ENCODE measurements at regions not wholly inside any gene's neighbourhood (a gene's known extent, or its start where the extent isn't known, plus 50 kb on each side); places are given as distances from the start of the nearest gene placed in this dataset.

- ChIA-PET CTCF (no interaction called here), POLR2A (no interaction called here)
- Histone ChIP-seq H3K9me3 (ENCODE audit: control insufficient read depth, insufficient read depth, low read depth, low read length) (0 out of 2 replicates have a peak, but pooled peaks cover 5% of the 10 kb centered on the region), H3K27ac (ENCODE audit: low read length) (no peak overlapping the region), H3K4me3 (ENCODE audit: low read depth in 2 of 2, low read length in 2 of 2) (no peak overlapping the region), H3K4me1 (ENCODE audit: control insufficient read depth, insufficient read depth, low read length) (no peaks in the 10 kb centered on the region), H3K27me3 (ENCODE audit: control insufficient read depth, insufficient read depth, low read length) (no peaks in the 10 kb centered on the region), H3K36me3 (ENCODE audit: control insufficient read depth, insufficient read depth, low read length) (no peaks in the 10 kb centered on the region)
- in situ Hi-C loops (cut with HindIII; ENCODE audit: low pct_unique_long_range_greater_than_20kb, low sequenced_read_pairs) (no loop called here), intact Hi-C loops (cut with micrococcal nuclease; ENCODE audit: unreplicated experiment) (no loop called here)
- no peak for ATAC-seq
- no peak for DNase-seq (ENCODE audit: low read depth, low spot score)
- TF ChIP-seq TCF7L2 (IDR thresholded peaks at IDR 0.05; ENCODE audit: low read depth, low read length) = no peak
- no peak for TF ChIP-seq CTCF (IDR thresholded peaks at IDR 0.05)
- BruUV-seq (replicated peaks) = no TSS peak
Measured at GRCh38 chr6:47964969-47965368, 146.0 kb downstream of the PTCHD4 start.

GRCh38 chr6:47952640-47953039 lies 158.4 kb downstream of the PTCHD4 start:
- no peak for DNase-seq (ENCODE audit: low read depth, low spot score)
- no peaks in the 10 kb centered on the region for H3K36me3 ChIP-seq (ENCODE audit: control insufficient read depth, insufficient read depth, low read length)
- TF ChIP-seq POLR2AphosphoS5 (IDR thresholded peaks at IDR 0.05; ENCODE audit: low read depth, low read length) = no peak
- TF ChIP-seq SIN3A (IDR thresholded peaks at IDR 0.05; ENCODE audit: borderline replicate concordance, insufficient read depth, low read depth, low read length) = no peak
- TF ChIP-seq REST (IDR thresholded peaks at IDR 0.05; ENCODE audit: insufficient read depth in 1 of 2, low read depth in 2 of 2, low read length in 1 of 2) = no peak
- TF ChIP-seq TCF7L2 (IDR thresholded peaks at IDR 0.05; ENCODE audit: low read depth, low read length) = no peak
- TF ChIP-seq CTCF (IDR thresholded peaks at IDR 0.05) = no peak
- ChIA-PET POLR2A (no interaction called here), CTCF (no interaction called here)
- in situ Hi-C loops (cut with HindIII; ENCODE audit: low pct_unique_long_range_greater_than_20kb, low sequenced_read_pairs) (no loop called here), intact Hi-C loops (cut with micrococcal nuclease; ENCODE audit: unreplicated experiment) (no loop called here)
- no peak overlapping the region for H3K4me3 ChIP-seq (ENCODE audit: low read depth in 2 of 2, low read length in 2 of 2)
- BruUV-seq (replicated peaks) = no TSS peak
- ATAC-seq = no peak
- no peaks in the 10 kb centered on the region for H3K27me3 ChIP-seq (ENCODE audit: control insufficient read depth, insufficient read depth, low read length)
- no peaks in the 10 kb centered on the region for H3K4me1 ChIP-seq (ENCODE audit: control insufficient read depth, insufficient read depth, low read length)
- no peaks in the 10 kb centered on the region for H3K9me3 ChIP-seq (ENCODE audit: control insufficient read depth, insufficient read depth, low read depth, low read length)
- no peak overlapping the region for H3K27ac ChIP-seq (ENCODE audit: low read length)

- H3K27me3 ChIP-seq (ENCODE audit: control insufficient read depth, insufficient read depth, low read length) = no peaks in the 10 kb centered on the region
- DNase-seq (ENCODE audit: low read depth, low spot score) = no peak
- H3K9me3 ChIP-seq (ENCODE audit: control insufficient read depth, insufficient read depth, low read depth, low read length) = no peaks in the 10 kb centered on the region
- no peak overlapping the region for H3K27ac ChIP-seq (ENCODE audit: low read length)
- in situ Hi-C loops (cut with HindIII; ENCODE audit: low pct_unique_long_range_greater_than_20kb, low sequenced_read_pairs) = no loop called here
- no TSS peak for BruUV-seq (replicated peaks)
- intact Hi-C loops (cut with micrococcal nuclease; ENCODE audit: unreplicated experiment) = no loop called here
- CTCF ChIA-PET = no interaction called here
- ATAC-seq = no peak
- H3K4me1 ChIP-seq (ENCODE audit: control insufficient read depth, insufficient read depth, low read length) = no peaks in the 10 kb centered on the region
- no peaks in the 10 kb centered on the region for H3K36me3 ChIP-seq (ENCODE audit: control insufficient read depth, insufficient read depth, low read length)
- H3K4me3 ChIP-seq (ENCODE audit: low read depth in 2 of 2, low read length in 2 of 2) = no peak overlapping the region
- TF ChIP-seq TCF7L2 (IDR thresholded peaks at IDR 0.05; ENCODE audit: low read depth, low read length) (no peak), CTCF (IDR thresholded peaks at IDR 0.05) (no peak), REST (IDR thresholded peaks at IDR 0.05; ENCODE audit: insufficient read depth in 1 of 2, low read depth in 2 of 2, low read length in 1 of 2) (no peak), POLR2AphosphoS5 (IDR thresholded peaks at IDR 0.05; ENCODE audit: low read depth, low read length) (no peak), SIN3A (IDR thresholded peaks at IDR 0.05; ENCODE audit: borderline replicate concordance, insufficient read depth, low read depth, low read length) (no peak)
- POLR2A ChIA-PET = no interaction called here
Measured at GRCh38 chr6:47944846-47945245, 163.0 kb downstream of the OPN5 start.
